ENCODE measurements at regions not wholly inside any gene's neighbourhood (a gene's known extent, or its start where the extent isn't known, plus 50 kb on each side); places are given as distances from the start of the nearest gene placed in this dataset.
"Not testable (repeated sequence)": the region's sequence is repeated elsewhere in the genome, so short reads cannot be mapped to it uniquely, and the experiment has no call there.

DNA sequence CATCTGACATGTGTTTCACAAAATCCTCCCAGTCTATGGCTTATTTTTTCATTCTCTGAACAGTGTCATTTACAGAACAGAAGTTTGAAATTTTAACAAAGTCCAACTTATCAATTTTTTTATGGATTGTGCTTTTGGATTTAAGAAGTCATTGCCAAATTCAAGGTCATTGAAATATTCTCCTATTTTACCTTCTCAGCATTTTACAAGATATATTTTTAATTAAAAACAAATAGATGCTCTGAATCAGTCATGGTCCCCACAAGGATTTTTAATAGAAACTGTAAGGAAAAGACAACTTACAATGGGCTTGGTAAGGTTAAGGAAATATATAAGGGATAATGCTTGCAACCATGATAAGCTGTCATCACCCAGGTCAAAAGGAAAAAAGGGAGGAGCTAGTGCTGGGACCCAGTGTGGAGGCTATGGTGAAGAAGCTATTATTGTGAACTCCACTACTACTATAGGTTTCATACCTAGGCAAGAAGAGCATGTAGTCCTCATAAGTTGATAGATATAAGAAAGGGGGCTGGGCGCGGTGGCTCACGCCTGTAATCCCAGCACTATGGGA lies 144.5 kb upstream of the KCNJ15 start:
- no peak overlapping the region for H3K27ac ChIP-seq
- no peaks in the 10 kb centered on the region for H3K36me3 ChIP-seq (replicated peaks)
- no peak for DNase-seq
- in situ Hi-C loops (cut with HindIII; ENCODE audit: low pct_ligation_motif_present, low sequenced_read_pairs): no loop called here
- H3K27me3 ChIP-seq (replicated peaks): no peaks in the 10 kb centered on the region
- no peak for TF ChIP-seq CTCF (IDR thresholded peaks at IDR 0.05; ENCODE audit: low read depth, low read length, missing control alignments)
- H3K4me3 ChIP-seq (ENCODE audit: low read depth, low read length): no peak overlapping the region

DNA sequence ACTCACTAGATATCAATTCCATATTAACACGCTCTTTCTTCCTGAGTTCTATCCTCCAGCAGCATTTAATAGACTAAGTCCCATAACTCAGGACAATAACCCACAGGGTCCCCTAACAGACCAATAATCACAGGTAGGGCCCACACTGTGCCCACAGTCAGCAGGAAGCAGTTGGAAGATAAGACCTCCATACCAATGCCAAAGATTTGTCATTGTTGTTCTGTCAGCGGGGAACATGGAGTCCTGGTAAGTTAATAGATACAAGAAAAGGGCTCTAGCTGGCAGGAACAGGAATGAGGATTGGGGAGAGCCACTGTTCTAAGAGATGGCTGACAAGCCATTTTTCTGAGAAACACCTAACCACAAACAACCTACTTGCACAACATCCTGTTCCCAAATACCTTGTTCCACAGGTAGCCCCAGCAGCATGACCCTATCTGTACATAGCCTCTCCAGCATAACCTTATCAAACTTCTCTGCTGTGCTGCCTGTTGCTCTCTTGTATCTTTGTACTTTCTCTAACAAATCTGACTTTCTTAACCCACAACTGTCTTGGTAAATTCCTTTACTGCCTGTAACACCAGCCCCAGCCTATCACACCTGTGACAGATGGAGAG lies 142.0 kb upstream of the KCNJ15 start:
- no peak for TF ChIP-seq CTCF (IDR thresholded peaks at IDR 0.05; ENCODE audit: low read depth, low read length, missing control alignments)
- in situ Hi-C loops (cut with HindIII; ENCODE audit: low pct_ligation_motif_present, low sequenced_read_pairs): no loop called here
- no peak for DNase-seq
- H3K27me3 ChIP-seq (replicated peaks): no peaks in the 10 kb centered on the region
- no peaks in the 10 kb centered on the region for H3K36me3 ChIP-seq (replicated peaks)
- no peak overlapping the region for H3K27ac ChIP-seq
- no peak overlapping the region for H3K4me3 ChIP-seq (ENCODE audit: low read depth, low read length)

DNA sequence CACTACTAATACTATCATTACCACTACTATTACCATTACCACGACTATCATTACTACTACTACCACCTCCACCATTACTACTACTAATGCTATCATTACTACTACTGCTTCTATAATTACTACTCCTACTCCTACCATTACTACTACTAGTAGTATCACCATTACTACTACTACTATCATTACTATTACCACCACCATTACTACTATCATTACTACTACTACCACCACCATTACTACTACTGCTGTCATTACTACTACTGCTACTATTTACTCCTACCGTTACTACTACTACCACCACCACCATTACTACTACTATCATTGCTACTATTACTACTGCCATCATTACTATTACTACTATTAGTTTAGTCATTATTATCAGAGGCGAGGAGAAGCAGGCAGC lies 140.9 kb upstream of the KCNJ15 start:
- Histone ChIP-seq H3K36me3 (replicated peaks) (no peaks in the 10 kb centered on the region), H3K27ac (no peak overlapping the region), H3K4me3 (ENCODE audit: low read depth, low read length) (no peak overlapping the region), H3K27me3 (replicated peaks) (no peaks in the 10 kb centered on the region)
- no peak for DNase-seq
- in situ Hi-C loops (cut with HindIII; ENCODE audit: low pct_ligation_motif_present, low sequenced_read_pairs): no loop called here
- TF ChIP-seq CTCF (IDR thresholded peaks at IDR 0.05; ENCODE audit: low read depth, low read length, missing control alignments): no peak

DNA sequence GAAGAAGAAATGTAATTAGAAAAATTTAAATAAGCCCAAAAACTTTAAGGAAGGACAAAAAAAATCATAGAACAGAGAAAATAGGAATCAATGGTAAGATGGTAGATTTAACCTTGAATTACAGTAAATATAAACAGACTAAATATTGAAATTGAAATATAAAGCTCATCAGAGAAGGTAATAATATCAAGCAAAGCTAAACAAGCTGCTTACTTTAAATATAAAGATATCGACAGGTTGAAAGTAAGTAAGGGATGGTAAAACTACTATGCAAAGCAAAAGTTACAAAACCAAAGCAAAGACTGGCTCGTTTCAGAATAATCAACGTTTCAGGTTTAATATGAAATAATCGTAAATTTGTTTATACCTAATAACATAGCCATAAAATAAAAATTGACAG lies 137.0 kb upstream of the KCNJ15 start:
- H3K27ac ChIP-seq: no peak overlapping the region
- in situ Hi-C loops (cut with HindIII; ENCODE audit: low pct_ligation_motif_present, low sequenced_read_pairs): no loop called here
- H3K36me3 ChIP-seq (replicated peaks): no peaks in the 10 kb centered on the region
- H3K27me3 ChIP-seq (replicated peaks): no peaks in the 10 kb centered on the region
- H3K4me3 ChIP-seq (ENCODE audit: low read depth, low read length): no peak overlapping the region
- DNase-seq: no peak
- no peak for TF ChIP-seq CTCF (IDR thresholded peaks at IDR 0.05; ENCODE audit: low read depth, low read length, missing control alignments)

DNA sequence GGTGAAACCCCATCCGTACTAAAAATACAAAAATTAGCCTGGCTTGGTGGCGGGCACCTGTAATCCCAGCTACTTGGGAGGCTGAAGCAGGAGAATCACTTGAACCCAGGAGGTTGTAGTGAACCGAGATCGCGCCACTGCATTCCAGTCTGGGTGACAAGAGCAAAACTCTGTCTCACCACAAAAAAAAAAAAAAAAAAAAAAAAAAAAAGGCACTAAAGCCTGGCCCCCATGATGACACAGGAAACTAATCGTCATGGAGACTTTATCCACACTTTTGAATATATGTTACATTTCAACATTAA lies 136.2 kb upstream of the KCNJ15 start:
- DNase-seq; H3K27ac ChIP-seq; H3K4me3 ChIP-seq (ENCODE audit: low read depth, low read length); in situ Hi-C loops (cut with HindIII; ENCODE audit: low pct_ligation_motif_present, low sequenced_read_pairs); H3K36me3 ChIP-seq (replicated peaks); H3K27me3 ChIP-seq (replicated peaks): not testable (repeated sequence)

GRCh38 chr21:38120984-38121855 lies 135.6 kb upstream of the KCNJ15 start:
- in situ Hi-C loops (cut with HindIII; ENCODE audit: low pct_ligation_motif_present, low sequenced_read_pairs): no loop called here
- Histone ChIP-seq H3K27ac (no peak overlapping the region), H3K27me3 (replicated peaks) (peaks cover 3% of the 10 kb centered on the region), H3K36me3 (replicated peaks) (no peaks in the 10 kb centered on the region), H3K4me3 (ENCODE audit: low read depth, low read length) (no peak overlapping the region)
- DNase-seq: no peak
- no peak for TF ChIP-seq CTCF (IDR thresholded peaks at IDR 0.05; ENCODE audit: low read depth, low read length, missing control alignments)

Data from brain microvascular endothelial cell (primary cell).